Fibroblast of skin of left biceps (primary cell): ENCODE measurements at regions not wholly inside any gene's neighbourhood (a gene's known extent, or its start where the extent isn't known, plus 50 kb on each side); places are given as distances from the start of the nearest gene placed in this dataset.
A peak's percentile ranks its signal among the peaks of the same experiment; 100 is the strongest.

Experiments used
- DNase-seq, 2 experiments: peaks; one replicate each; pipeline ENCODE4 v3.0.0-alpha.2; 2013; ENCODE audit warnings: low read depth in 2 of 2

DNA sequence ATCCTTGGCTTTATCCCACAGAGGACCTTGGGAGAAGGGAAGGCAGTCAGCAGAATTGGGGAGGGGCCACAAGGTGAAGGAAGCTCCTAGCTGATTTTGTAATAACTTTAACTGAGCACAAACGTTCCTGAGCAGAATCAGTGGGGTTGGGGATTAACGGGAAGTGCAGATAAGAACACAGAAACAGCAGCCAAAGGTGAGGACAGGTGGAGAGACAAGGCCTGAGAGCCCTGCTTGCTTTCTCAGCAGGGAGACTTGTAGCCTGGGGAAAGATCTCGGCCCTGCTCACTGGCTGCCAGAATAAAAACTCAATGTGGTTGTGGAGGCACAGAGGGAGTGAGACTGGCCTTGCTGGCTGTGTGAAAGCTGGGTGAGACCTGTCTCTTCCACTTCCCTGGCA is 265.2 kb upstream of the FAT3 start:
- no peak for DNase-seq

DNA sequence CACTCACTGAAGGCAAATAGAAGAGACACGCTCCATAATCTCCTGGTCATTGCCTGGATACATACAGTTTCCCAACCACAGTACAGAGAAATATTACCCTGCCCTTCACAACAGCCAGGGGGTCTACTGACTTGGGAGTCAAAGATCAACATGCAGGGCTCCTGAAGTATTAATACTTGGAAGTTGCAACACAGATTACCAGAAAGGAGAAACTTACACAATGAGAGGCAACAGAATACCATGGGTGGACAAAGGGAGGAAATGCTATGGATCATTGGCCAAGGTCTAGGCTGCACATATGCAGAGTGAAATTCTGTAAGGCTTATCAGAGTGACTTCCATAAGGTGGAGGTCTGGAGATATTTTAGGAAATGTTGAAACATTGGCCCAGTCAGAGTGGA is 267.9 kb upstream of the FAT3 start:
- DNase-seq: no peak

DNA sequence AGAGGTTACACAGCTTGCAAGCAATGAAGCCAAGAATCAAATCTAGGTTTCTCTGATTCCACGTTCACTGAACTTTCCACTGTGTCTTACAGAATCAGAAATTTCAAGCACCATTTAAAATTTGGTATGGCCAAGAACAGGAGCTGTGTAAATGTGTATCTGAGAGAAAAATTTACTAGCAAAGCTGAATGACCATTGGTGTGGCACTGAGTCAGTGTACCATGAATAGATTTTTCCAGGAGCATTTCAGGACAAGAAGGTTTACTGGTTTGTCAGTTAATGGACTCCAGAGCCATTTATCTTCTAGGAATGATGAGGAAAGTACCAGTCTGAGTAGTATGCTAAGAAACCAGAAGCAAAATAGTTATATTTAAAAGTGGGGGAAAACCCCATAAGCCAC is 269.4 kb upstream of the FAT3 start:
- DNase-seq: no peak

DNA sequence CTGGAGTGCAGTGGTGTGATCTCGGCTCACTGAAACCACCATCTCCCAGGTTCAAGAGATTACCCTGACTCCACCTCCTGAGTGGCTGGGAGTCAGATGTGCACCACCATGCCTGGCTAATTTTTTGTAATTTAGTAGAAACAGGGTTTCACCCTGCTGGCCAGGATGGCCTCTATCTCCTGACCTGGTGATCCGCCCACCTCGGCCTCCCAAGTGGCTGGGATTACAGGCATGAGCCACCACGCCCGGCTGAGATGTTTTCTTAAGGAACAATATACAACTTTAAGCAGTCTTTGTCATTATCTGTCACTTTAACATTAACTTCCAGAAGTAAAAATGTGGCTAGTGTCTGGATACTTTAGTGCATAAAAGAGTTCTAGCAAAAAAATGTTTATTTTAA is 272.6 kb upstream of the FAT3 start:
- no peak for DNase-seq

DNA sequence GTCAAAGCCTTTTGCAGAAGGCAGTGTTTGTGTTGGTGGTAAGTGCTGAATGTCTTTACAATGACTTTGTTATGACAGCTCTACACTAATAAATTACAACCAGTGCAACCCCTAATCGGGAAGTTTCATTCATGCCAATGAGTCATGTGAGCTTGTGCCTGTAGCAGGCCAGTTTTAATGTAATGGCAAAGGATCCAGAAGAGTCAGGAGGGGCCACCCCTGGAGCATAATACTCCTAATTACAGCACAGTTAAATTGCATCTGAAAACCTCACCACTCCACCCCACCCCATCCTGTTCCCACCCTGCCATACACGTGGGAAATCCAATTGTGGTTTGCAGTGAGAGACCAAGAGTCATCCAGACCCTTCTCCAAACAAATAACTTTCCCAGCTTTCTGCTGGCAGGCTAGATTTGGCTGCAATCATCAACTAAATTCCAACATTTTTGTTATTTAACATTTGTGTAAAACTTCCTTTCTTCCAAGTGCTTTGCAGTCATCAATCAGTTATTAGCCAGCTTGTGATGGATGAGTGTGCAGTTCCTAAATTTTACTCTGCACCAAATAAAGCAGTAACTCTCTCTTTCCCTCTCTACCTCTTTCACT is 277.3 kb upstream of the FAT3 start:
- peak; percentile 43 to 49 for DNase-seq

DNA sequence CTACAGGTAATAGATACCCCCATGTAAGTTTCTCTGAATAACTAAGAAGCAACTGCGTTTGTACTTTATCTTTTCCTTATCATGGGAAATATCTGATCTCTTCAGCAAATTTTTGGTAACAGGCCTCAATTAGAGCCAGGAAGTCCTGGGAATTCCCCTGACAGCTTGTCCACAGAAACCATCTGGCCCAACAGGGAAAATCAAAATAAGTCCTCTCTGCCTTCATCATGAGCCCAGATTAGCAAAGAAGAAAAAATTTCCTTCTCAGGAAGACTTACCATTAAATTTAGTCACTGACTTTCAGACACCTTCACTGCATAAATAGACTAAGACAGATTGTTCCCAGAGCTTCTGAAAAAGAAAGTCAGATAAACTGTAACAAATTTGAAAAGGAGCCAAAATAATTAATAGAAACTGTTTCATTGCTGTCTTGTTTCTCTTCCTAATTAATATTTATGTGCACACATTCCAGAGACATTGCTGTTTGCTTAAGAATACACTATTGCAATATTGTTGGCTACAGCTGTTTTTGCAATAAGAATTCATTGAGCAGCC is 278.1 kb upstream of the FAT3 start:
- no peak for DNase-seq

DNA sequence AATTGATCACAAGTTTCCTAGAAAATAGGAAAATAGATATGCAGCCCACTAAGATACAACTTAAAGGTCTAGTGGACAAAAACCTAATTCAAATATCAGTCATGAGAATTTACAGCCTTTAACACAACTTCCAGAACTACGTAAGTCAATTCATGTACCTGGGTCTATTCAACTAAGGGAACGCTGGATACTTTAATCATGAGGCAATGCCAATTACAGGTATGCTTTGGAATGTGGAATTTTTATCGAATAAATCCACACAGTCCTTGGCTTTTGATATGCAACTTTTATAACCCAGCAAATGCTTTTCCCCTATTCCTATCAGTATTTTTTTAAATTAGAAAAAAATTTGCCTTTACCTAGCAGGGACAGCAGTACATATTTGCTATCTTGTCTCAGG is 289.5 kb upstream of the FAT3 start:
- DNase-seq: no peak

DNA sequence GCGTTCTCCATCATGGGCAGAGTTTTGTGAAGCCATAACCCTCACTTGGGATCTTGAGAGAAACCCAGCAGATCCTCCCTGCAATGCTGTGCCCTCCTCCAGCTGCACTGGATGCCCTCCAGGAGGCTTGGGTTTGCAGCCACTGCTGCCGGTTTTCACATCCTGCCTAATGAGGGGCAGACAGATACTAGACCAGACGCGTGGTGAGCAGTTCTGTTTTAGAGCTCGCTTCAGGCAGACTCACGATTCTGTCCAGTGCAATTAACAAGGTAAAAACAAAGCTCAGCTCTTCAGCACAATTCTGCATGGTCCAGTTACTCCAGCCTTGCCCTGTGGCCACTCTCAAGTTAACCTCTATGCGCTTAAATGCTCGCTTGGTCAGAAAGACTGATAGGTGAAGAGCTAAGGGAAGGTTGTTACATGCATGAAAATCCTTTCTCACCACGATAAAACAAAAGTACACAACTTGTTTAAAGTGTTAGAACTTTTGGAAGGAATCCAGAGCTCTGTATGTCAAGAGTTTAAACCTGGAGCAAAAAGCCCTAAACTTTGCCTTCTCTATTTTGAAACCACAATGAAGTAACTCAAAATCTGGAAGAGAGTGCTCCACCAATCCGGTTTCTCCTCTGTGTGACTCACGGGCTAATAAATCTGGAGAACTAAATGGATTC is 292.3 kb upstream of the FAT3 start:
- DNase-seq: peak; percentile 29 to 35

DNA sequence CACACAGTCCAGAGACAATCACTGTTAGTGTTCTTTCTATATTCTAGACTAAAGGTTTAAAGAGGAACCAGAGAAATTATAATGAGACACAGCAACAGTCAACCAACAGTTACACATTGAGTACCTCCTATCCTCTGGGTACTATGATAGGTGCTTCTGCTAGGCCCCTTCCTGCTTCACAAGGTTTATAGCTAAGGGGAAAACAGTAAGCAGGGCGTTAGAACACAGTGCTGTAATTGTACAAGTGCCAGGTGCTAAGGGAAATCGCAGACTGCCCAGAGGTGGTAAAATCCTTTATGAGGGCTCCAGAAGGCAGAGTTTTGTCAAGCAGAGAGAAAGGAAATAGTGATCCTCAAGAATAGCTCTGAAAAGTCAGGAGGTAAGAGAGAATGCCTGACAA is 297.2 kb upstream of the FAT3 start:
- DNase-seq: no peak

DNA sequence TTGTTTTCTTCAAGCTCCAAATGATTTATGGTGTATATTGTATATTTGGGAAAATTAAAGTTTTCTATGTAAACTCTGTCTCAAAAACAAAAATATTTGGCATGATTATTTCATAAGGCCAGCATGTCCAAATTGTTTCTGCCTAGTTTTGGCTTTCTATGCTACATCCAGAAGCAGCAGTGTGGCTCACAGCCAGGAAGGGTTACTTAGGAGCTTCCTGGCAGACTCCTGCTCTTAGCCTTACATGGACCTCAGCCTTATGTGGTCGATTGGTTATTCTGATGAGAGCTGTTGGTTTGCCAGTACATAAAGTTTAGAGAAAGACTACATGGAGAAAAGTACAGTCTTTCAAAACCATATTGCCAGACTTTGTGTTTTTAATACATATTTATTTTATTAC is 297.7 kb upstream of the FAT3 start:
- no peak for DNase-seq

DNA sequence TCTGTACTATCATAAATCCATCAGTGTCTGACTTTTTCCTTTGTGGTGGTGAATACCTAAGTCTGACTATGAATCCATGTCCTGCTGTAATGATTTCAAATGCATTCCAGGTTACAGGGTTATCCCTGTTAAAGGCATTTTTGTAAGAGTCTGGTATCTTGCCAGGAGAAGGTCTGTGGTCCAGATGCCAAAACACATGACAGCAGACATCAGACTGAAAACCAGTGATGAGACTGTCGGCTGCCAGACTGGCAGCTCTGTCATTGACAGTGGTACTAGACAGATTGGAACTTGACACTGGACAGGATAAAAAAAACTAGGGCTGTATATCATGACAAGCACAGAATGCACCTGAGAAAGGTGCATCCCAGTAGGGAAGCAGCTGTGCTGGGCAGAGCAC is 301.8 kb upstream of the FAT3 start:
- DNase-seq: no peak

DNA sequence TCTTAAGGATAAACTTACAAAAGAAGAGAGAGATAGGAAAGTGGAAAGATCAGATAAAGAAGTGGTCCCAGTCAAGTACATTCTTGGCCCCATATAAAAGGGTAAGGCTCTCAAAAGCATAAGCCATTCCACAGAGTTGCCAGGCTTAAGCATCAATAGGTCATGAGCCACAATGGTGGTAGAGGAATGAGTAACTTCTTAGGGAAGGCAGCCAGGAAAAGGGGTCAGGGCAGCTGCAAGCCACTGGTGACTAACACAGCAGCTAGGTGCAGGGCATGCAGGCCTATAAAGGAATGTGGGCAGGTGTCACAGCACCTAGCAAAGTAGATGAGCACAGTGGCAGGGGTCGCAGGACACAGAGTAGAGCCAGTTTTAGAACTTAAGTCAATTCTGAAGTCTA is 302.6 kb upstream of the FAT3 start:
- DNase-seq: no peak

DNA sequence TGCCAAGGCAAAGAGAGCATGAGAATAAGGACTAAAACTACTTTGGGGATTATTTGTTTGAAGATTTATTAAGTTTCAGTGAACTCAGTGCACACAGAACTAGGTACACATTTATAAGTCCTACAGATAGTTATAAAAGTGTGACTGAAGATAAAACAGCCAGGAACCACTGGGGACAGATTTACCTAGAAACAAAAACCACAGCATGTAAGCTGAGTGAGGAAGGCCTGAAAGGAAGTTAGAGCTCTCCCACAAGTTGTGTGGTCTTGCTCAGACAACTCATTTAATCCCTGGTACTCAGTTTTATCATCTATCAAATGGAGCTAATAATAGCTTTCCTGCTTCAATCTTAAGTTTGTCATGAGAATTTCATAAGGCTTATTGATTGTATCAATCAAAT is 311.2 kb upstream of the FAT3 start:
- no peak for DNase-seq

DNA sequence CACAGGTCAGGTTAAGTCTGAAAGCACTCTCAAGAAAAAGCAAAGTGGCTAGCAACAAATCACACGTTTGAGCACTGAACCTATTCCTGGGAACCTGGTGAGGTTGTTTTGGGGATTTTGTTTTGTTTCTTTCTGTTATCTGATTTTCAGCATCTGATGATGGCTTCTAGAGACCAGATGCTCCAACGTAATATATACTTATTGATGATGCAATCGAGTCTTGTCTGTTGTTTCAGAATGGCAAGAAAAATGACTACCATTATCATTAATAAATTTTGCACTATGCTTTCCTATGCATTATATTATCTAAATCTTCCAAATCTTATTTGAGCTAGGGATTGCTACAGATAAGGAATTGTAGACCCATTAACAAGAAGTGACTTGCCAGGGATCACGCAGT is 312.3 kb upstream of the FAT3 start:
- DNase-seq: no peak

DNA sequence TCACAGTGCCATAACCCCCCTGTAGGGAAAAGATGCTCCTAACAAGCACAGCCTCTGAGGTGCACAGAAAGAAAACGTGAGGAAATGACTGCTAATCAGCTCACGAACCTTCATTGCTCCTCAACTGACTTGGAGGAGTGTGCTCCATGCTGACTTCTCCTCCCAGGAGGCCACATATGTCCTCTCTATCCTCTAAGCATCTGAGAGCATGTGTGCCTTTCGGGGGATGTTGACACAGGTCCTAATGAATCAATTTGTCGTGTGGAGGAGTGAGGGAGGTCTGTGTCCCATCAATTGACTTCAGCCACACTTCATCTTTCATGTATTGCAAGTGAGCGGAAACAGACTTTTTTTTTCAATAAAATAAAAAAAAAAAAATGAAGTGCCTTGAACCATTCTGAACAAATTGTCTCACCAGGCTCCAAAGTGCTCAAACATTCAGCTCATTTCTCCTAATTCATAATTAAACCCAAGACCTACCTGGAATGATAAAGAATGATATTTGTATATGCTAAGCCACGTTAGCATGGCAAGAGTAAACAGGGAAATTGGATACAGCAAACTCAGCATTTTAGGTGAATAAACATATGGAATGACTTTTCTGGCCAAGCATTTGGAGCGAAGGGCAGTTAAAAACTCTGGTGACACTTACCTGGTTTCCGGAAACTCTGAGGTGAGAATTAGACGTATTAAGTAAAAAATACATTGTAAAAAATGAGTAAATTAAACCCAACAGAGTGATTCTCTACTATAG is 317.6 kb upstream of the FAT3 start:
- DNase-seq: no peak

DNA sequence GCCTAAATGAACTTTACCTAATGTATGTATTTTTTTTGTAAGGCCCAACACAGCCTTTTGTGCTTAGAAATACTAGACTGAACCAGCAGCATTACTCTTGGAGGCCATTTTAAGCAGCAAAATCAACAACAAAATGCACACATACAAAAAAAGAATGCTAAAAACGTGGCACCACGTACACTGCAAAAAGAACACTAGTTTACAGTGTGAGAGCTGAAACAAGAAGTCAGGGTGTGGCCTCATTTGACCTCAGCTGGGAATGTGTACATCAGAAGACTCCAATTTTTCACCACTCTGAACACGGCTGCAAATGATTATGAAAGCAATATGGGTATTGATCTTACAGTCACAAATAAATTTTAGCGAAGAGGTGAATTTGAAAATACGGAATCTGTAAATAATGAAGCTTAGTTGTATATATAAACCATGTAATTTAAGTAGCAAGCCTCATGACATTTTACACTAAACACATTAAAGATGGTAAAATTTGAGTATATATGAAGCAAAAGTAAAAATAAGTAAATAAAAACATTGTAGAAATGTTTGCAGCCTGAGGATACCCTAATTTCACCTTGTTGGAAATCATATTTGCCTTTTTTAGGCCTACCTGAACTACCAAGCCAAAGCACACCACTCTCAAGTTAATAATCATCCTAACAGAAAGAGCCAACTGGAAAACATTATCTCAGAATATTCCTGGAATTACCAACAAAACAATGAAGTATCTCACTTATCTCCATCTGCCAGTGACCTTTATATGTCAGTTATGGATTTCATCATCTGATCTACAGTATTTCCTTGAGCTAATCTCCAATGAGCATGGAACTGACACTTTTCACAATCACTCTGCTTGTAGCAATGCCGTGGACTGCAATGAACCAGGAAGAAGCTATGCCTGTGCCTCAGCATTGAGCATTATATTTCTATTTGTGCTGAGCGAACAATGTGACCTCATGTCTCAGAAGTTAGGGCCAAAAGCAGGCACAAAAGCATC is 319.5 kb upstream of the FAT3 start:
- DNase-seq: no peak

DNA sequence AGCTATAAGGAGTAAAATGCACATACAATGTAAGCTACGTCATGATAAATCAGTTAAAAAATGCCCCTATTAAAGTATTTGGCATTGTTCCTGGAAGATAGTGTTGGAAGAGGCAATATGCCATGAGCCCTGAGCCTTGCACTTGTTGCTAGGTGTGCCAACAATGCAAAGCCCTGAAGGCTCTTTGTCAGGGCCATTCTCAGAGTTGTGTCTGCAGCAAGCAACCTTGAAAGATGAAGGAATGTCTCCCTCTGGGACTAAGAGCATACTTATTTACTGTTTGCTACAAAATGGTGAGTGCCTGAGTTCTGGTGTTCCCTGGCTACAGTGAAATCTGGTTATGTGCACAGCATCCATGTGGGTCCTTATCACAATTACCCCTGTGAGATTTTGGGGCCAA is 322.3 kb upstream of the FAT3 start:
- no peak for DNase-seq

DNA sequence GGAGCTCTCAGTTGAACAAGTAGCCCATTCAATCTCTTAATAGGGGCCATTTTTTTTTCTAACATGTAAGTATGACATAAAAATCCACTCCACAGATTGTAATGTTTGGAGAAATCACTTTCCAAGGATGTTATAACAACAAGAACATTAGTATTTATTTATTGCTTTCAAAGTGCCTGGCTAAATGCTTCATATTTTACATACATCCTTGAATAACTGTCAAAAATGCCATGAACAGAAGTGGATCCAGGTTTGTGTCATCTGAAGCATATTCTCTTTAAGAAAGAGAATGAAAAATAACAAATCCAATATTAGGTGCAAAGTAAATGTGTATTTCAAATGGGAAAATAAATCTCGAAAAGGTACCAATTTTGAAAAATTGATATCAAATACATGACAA is 344.0 kb upstream of the FAT3 start:
- no peak for DNase-seq

DNA sequence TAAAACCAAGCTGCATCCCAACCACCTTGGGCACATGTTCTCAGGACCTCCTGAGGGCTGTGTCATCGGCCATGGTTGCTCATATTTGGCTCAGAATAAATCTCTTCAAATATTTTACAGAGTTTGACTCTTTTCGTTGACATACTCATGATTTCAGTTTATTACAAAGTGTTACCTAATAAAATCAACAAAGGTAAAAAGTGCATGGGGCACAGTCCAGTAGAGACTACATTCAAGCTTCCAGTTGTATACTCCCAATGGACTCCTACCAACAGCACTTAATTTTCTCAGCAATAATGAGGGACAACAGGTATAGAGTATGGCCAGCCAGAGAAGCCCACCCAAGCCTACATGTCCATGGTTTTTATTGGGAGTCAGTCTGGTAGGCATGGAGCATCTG is 347.9 kb upstream of the FAT3 start:
- no peak for DNase-seq

DNA sequence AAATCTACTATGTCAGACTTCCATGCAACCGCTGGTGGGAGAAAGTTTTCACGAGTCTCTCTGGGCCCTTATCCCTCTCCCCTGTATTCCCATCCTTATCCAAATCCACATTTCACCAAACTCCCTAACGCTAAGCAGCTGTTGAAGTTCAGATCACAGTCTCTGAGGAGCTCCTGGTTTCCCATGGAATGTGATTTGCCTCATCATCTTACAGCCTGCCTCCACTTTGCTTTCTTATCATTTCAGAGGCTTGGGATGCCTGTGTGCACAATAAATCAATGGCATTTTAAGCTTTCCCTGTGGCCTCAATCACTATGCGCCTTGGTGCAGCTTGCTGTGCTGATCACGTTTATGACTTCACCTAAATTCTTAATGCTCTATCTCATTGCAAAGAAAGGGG is 352.4 kb upstream of the FAT3 start:
- peak; percentile 45 to 48 for DNase-seq

DNA sequence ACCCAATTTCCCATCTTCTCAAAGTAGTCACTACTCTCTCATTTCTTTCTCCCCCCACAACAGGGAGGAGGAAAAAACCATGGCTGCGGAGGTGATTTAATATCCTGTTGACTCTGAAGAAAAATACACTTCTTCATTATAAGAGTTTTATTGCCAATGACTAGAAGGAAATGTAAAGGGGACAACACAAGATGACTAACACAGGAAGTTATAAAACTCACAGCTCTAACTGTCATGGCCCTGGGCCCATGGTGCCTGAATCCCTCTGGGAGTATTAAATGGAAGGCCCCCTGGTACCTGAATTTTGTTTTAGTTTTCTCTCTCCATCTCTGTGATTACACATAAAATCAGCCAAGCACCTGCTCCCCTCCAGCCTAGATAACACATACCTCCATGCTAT is 352.8 kb upstream of the FAT3 start:
- no peak for DNase-seq

DNA sequence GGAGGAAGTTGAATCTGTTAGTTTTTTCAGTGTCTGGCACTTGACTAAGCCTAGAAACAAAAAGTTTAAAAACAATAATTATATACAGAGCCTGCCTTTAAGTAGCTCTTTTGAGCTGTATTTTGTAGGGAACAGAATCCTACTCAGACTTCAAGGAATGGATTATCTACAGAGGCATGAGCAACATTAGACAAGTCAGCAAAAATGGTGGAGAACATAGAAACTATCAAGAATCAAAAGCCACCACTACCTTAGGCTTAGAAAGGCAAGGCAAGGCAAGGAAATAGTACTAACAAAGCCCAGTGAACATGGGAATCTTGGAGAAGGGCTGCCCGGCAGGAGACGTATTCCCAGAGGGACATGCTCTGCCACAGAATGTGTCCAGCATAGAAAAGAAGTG is 353.6 kb upstream of the FAT3 start:
- no peak for DNase-seq
